ENCODE measurements at regions not wholly inside any gene's neighbourhood (a gene's known extent, or its start where the extent isn't known, plus 50 kb on each side); places are given as distances from the start of the nearest gene placed in this dataset.

GRCh38 chr2:43101751-43102150 is 124.7 kb downstream of the ZFP36L2 start:
- no peak for TF ChIP-seq CTCF (IDR thresholded peaks at IDR 0.05; ENCODE audit: insufficient read depth, missing control alignments)
- FAIRE-seq (no peak), DNase-seq (ENCODE audit: insufficient read length, low spot score) (no peak)

- FAIRE-seq: no peak
These were observed 125.3 kb downstream of the ZFP36L2 start for GRCh38 chr2:43100883-43101662.

GRCh38 chr2:43100362-43100882 is 126.0 kb downstream of the ZFP36L2 start:
- DNase-seq (ENCODE audit: insufficient read length, low spot score) (no peak), FAIRE-seq (no peak)
- no peak for TF ChIP-seq CTCF (IDR thresholded peaks at IDR 0.05; ENCODE audit: insufficient read depth, missing control alignments)

More at GRCh38 chr2:43100883-43101662, 125.3 kb downstream of the ZFP36L2 start:
- no peak for DNase-seq (ENCODE audit: insufficient read length, low spot score)
- TF ChIP-seq CTCF (IDR thresholded peaks at IDR 0.05; ENCODE audit: insufficient read depth, missing control alignments): no peak

- TF ChIP-seq CTCF (IDR thresholded peaks at IDR 0.05; ENCODE audit: insufficient read depth, missing control alignments): no peak
- no peak for DNase-seq (ENCODE audit: insufficient read length, low spot score)
- FAIRE-seq: no peak
These were observed 126.6 kb downstream of the ZFP36L2 start for GRCh38 chr2:43099797-43100196.

GRCh38 chr2:43098539-43098938 is 127.9 kb downstream of the ZFP36L2 start:
- FAIRE-seq: no peak

GRCh38 chr2:43097644-43098408 is 128.6 kb downstream of the ZFP36L2 start:
- FAIRE-seq (no peak), DNase-seq (ENCODE audit: insufficient read length, low spot score) (no peak)

More at GRCh38 chr2:43098539-43098938, 127.9 kb downstream of the ZFP36L2 start:
- TF ChIP-seq CTCF (IDR thresholded peaks at IDR 0.05; ENCODE audit: insufficient read depth, missing control alignments): no peak
- DNase-seq (ENCODE audit: insufficient read length, low spot score): no peak

More at GRCh38 chr2:43097644-43098408, 128.6 kb downstream of the ZFP36L2 start:
- no peak for TF ChIP-seq CTCF (IDR thresholded peaks at IDR 0.05; ENCODE audit: insufficient read depth, missing control alignments)
